Cerebellar cortex (tissue), 1 donor: ENCODE measurements at regions not wholly inside any gene's neighbourhood (a gene's known extent, or its start where the extent isn't known, plus 50 kb on each side); places are given as distances from the start of the nearest gene placed in this dataset.
"Not testable (repeated sequence)": the region's sequence is repeated elsewhere in the genome, so short reads cannot be mapped to it uniquely, and the experiment has no call there.

Experiments used
- DNase-seq: peaks from one replicate; pipeline ENCODE4 v3.0.0-alpha.2; 2015; ENCODE audit warnings: low spot score

- no peak for DNase-seq
Measured at GRCh38 chr2:188645986-188646385, 328.2 kb upstream of the COL3A1 start.

GRCh38 chr2:188647430-188648070 lies 326.6 kb upstream of the COL3A1 start:
- no peak for DNase-seq

- no peak for DNase-seq
Measured at GRCh38 chr2:188659656-188660406, 314.3 kb upstream of the COL3A1 start.

GRCh38 chr2:188663301-188663700 lies 310.9 kb upstream of the COL3A1 start:
- DNase-seq = no peak

GRCh38 chr2:188664416-188664815 lies 309.8 kb upstream of the COL3A1 start:
- DNase-seq = no peak

- no peak for DNase-seq
Measured at GRCh38 chr2:188664951-188665595, 309.1 kb upstream of the COL3A1 start.

GRCh38 chr2:188665727-188666304 lies 308.4 kb upstream of the COL3A1 start:
- DNase-seq = no peak

- DNase-seq = no peak
Measured at GRCh38 chr2:188666503-188666902, 307.7 kb upstream of the COL3A1 start.

- no peak for DNase-seq
Measured at GRCh38 chr2:188668017-188668680, 306.0 kb upstream of the COL3A1 start.

GRCh38 chr2:188675391-188676009 lies 298.7 kb upstream of the COL3A1 start:
- no peak for DNase-seq

GRCh38 chr2:188676010-188676400 lies 298.2 kb upstream of the COL3A1 start:
- no peak for DNase-seq

- DNase-seq = no peak
Measured at GRCh38 chr2:188677142-188677541, 297.0 kb upstream of the COL3A1 start.

- no peak for DNase-seq
Measured at GRCh38 chr2:188678882-188679281, 295.3 kb upstream of the COL3A1 start.

- no peak for DNase-seq
Measured at GRCh38 chr2:188682838-188683237, 291.3 kb upstream of the COL3A1 start.

GRCh38 chr2:188684795-188685194 lies 289.4 kb upstream of the COL3A1 start:
- no peak for DNase-seq

GRCh38 chr2:188693111-188693510 lies 281.1 kb upstream of the COL3A1 start:
- no peak for DNase-seq

GRCh38 chr2:188693771-188694170 lies 280.4 kb upstream of the COL3A1 start:
- no peak for DNase-seq

- no peak for DNase-seq
Measured at GRCh38 chr2:188695953-188696352, 278.2 kb upstream of the COL3A1 start.

- DNase-seq = not testable (repeated sequence)
Measured at GRCh38 chr2:188698151-188698550, 276.0 kb upstream of the COL3A1 start.

- no peak for DNase-seq
Measured at GRCh38 chr2:188701836-188702235, 272.3 kb upstream of the COL3A1 start.

GRCh38 chr2:188705191-188705590 lies 269.0 kb upstream of the COL3A1 start:
- no peak for DNase-seq

GRCh38 chr2:188713961-188714360 lies 260.2 kb upstream of the COL3A1 start:
- no peak for DNase-seq
